ENCODE measurements at regions not wholly inside any gene's neighbourhood (a gene's known extent, or its start where the extent isn't known, plus 50 kb on each side); places are given as distances from the start of the nearest gene placed in this dataset.

GRCh38 chr4:155497306-155497705 is 120.5 kb upstream of the MAP9 start:
- H3K4me1 ChIP-seq (ENCODE audit: control insufficient read depth in 1 of 2, insufficient read depth in 2 of 2, low read length in 2 of 2) = no peaks in the 10 kb centered on the region
- no peaks in the 10 kb centered on the region for H3K9me3 ChIP-seq (ENCODE audit: control insufficient read depth in 1 of 2, low read length in 2 of 2)
- no peaks in the 10 kb centered on the region for H3K27me3 ChIP-seq (ENCODE audit: control insufficient read depth in 1 of 2, insufficient read depth in 2 of 2, low read length in 2 of 2)
- H3K36me3 ChIP-seq (ENCODE audit: control insufficient read depth in 1 of 2, insufficient read depth in 2 of 2, low read length in 2 of 2) = no peaks in the 10 kb centered on the region
- H3K27ac ChIP-seq (ENCODE audit: low read depth, low read length) = no peak overlapping the region
- no peak overlapping the region for H3K4me3 ChIP-seq (ENCODE audit: low read depth in 1 of 2, low read length in 2 of 2)
- H3K9ac ChIP-seq (ENCODE audit: low read depth in 1 of 2, low read length in 2 of 2) = no peak overlapping the region

DNA sequence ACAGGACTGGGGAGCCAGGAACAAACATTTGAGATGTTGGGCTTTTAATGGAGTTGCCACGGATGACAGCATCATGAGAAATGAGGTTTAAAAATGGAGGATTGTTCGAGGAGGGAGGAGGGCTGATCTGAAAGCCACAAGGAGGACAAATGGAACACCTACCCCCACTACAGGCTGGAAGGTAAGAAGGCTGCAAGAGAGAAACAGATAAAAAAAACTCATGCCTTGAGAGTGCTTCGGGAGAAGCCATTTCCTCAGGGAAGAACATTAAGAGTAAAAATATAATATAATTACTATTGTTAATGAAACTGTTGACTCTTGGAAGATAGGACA is 119.5 kb upstream of the MAP9 start:
- no peak overlapping the region for H3K9ac ChIP-seq (ENCODE audit: low read depth in 1 of 2, low read length in 2 of 2)
- H3K36me3 ChIP-seq (ENCODE audit: control insufficient read depth in 1 of 2, insufficient read depth in 2 of 2, low read length in 2 of 2) = no peaks in the 10 kb centered on the region
- no peaks in the 10 kb centered on the region for H3K27me3 ChIP-seq (ENCODE audit: control insufficient read depth in 1 of 2, insufficient read depth in 2 of 2, low read length in 2 of 2)
- no peak overlapping the region for H3K27ac ChIP-seq (ENCODE audit: low read depth, low read length)
- H3K4me3 ChIP-seq (ENCODE audit: low read depth in 1 of 2, low read length in 2 of 2) = no peak overlapping the region
- H3K9me3 ChIP-seq (ENCODE audit: control insufficient read depth in 1 of 2, low read length in 2 of 2) = no peaks in the 10 kb centered on the region
- no peaks in the 10 kb centered on the region for H3K4me1 ChIP-seq (ENCODE audit: control insufficient read depth in 1 of 2, insufficient read depth in 2 of 2, low read length in 2 of 2)

- H3K36me3 ChIP-seq (ENCODE audit: control insufficient read depth in 1 of 2, insufficient read depth in 2 of 2, low read length in 2 of 2) = no peaks in the 10 kb centered on the region
- H3K9me3 ChIP-seq (ENCODE audit: control insufficient read depth in 1 of 2, low read length in 2 of 2) = no peaks in the 10 kb centered on the region
- H3K9ac ChIP-seq (ENCODE audit: low read depth in 1 of 2, low read length in 2 of 2) = no peak overlapping the region
- no peaks in the 10 kb centered on the region for H3K27me3 ChIP-seq (ENCODE audit: control insufficient read depth in 1 of 2, insufficient read depth in 2 of 2, low read length in 2 of 2)
- H3K27ac ChIP-seq (ENCODE audit: low read depth, low read length) = no peak overlapping the region
- no peak overlapping the region for H3K4me3 ChIP-seq (ENCODE audit: low read depth in 1 of 2, low read length in 2 of 2)
- no peaks in the 10 kb centered on the region for H3K4me1 ChIP-seq (ENCODE audit: control insufficient read depth in 1 of 2, insufficient read depth in 2 of 2, low read length in 2 of 2)
Measured at GRCh38 chr4:155495572-155496293, 119.0 kb upstream of the MAP9 start.

DNA sequence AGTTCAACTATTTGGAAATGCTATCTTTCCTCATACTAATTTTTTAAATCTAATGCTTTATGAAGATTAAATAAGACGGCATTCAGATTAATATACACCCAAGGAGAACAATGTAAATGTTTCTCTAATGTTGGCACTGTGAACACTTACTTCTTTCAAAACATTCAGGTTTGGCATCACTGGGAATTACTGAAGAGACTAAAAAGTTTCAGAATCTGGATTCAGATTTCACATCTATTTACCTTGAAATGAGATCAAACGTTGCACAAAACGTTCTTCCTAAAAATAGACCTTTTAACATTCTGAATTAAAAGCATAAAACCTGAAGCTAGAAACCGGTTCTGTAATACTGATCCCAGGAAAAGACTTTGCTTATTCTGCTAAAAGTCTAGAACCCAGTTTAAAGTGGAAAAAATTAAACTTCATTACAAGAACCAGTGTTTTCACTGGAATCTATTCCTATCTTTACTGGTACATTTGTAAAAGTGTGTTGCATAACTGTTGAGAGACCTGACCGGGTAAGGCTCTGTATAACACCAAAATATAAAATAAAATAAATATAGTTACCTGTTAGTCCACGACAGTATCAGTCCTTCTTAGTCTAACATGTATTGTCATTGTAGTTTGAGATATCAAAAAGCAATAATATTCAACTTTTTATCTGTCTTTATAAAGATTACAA is 117.4 kb upstream of the MAP9 start:
- H3K9me3 ChIP-seq (ENCODE audit: control insufficient read depth in 1 of 2, low read length in 2 of 2) = no peaks in the 10 kb centered on the region
- H3K4me3 ChIP-seq (ENCODE audit: low read depth in 1 of 2, low read length in 2 of 2) = no peak overlapping the region
- H3K27ac ChIP-seq (ENCODE audit: low read depth, low read length) = no peak overlapping the region
- H3K36me3 ChIP-seq (ENCODE audit: control insufficient read depth in 1 of 2, insufficient read depth in 2 of 2, low read length in 2 of 2) = no peaks in the 10 kb centered on the region
- H3K4me1 ChIP-seq (ENCODE audit: control insufficient read depth in 1 of 2, insufficient read depth in 2 of 2, low read length in 2 of 2) = no peaks in the 10 kb centered on the region
- H3K9ac ChIP-seq (ENCODE audit: low read depth in 1 of 2, low read length in 2 of 2) = no peak overlapping the region
- H3K27me3 ChIP-seq (ENCODE audit: control insufficient read depth in 1 of 2, insufficient read depth in 2 of 2, low read length in 2 of 2) = no peaks in the 10 kb centered on the region

GRCh38 chr4:155491336-155492120 is 114.8 kb upstream of the MAP9 start:
- no peaks in the 10 kb centered on the region for H3K4me1 ChIP-seq (ENCODE audit: control insufficient read depth in 1 of 2, insufficient read depth in 2 of 2, low read length in 2 of 2)
- H3K9ac ChIP-seq (ENCODE audit: low read depth in 1 of 2, low read length in 2 of 2) = no peak overlapping the region
- no peak overlapping the region for H3K27ac ChIP-seq (ENCODE audit: low read depth, low read length)
- no peaks in the 10 kb centered on the region for H3K27me3 ChIP-seq (ENCODE audit: control insufficient read depth in 1 of 2, insufficient read depth in 2 of 2, low read length in 2 of 2)
- no peak overlapping the region for H3K4me3 ChIP-seq (ENCODE audit: low read depth in 1 of 2, low read length in 2 of 2)
- H3K36me3 ChIP-seq (ENCODE audit: control insufficient read depth in 1 of 2, insufficient read depth in 2 of 2, low read length in 2 of 2) = no peaks in the 10 kb centered on the region
- no peaks in the 10 kb centered on the region for H3K9me3 ChIP-seq (ENCODE audit: control insufficient read depth in 1 of 2, low read length in 2 of 2)

DNA sequence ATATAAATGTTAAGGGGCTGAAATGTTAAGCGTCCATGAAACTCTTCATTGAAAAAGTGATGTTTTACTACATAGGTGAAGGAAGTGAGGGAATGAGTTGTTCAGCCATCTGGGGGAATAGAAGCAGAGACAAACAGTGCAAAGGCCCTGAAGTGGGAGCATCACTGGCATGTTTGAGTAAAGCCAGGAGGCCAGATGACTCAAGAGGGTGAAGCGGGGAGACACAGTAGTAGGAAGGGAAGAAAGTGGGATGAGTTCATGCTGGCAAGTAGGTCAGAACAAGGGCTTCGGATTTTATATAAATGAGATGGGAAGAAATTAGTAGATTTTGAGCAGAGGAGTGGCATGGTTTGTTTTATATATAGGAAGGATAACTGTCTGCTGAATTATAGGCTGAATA is 112.5 kb upstream of the MAP9 start:
- H3K9me3 ChIP-seq (ENCODE audit: control insufficient read depth in 1 of 2, low read length in 2 of 2) = no peaks in the 10 kb centered on the region
- no peak overlapping the region for H3K4me3 ChIP-seq (ENCODE audit: low read depth in 1 of 2, low read length in 2 of 2)
- no peaks in the 10 kb centered on the region for H3K36me3 ChIP-seq (ENCODE audit: control insufficient read depth in 1 of 2, insufficient read depth in 2 of 2, low read length in 2 of 2)
- no peak overlapping the region for H3K9ac ChIP-seq (ENCODE audit: low read depth in 1 of 2, low read length in 2 of 2)
- no peaks in the 10 kb centered on the region for H3K27me3 ChIP-seq (ENCODE audit: control insufficient read depth in 1 of 2, insufficient read depth in 2 of 2, low read length in 2 of 2)
- no peak overlapping the region for H3K27ac ChIP-seq (ENCODE audit: low read depth, low read length)
- H3K4me1 ChIP-seq (ENCODE audit: control insufficient read depth in 1 of 2, insufficient read depth in 2 of 2, low read length in 2 of 2) = no peaks in the 10 kb centered on the region

DNA sequence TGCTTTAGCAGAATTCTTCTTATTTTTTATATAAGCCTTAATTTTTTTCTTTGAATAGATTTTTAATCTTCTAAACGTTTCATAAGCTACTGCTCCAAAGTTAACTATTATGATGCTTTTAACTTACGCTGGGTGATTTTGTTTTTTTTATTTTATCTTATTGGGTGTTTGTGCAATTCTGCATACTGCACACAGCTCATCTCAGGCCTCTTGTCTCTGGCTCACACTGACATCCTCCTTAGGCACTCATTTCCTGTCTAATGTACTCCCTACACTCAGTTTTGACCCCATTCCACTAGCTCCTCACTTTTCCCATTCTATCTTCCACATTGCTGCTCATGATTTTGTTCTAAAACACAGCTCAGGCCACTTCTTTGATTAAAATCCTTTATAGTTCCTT is 111.9 kb upstream of the MAP9 start:
- Histone ChIP-seq H3K4me3 (ENCODE audit: low read depth in 1 of 2, low read length in 2 of 2) (no peak overlapping the region), H3K9ac (ENCODE audit: low read depth in 1 of 2, low read length in 2 of 2) (no peak overlapping the region), H3K27ac (ENCODE audit: low read depth, low read length) (no peak overlapping the region), H3K27me3 (ENCODE audit: control insufficient read depth in 1 of 2, insufficient read depth in 2 of 2, low read length in 2 of 2) (no peaks in the 10 kb centered on the region), H3K4me1 (ENCODE audit: control insufficient read depth in 1 of 2, insufficient read depth in 2 of 2, low read length in 2 of 2) (no peaks in the 10 kb centered on the region), H3K36me3 (ENCODE audit: control insufficient read depth in 1 of 2, insufficient read depth in 2 of 2, low read length in 2 of 2) (no peaks in the 10 kb centered on the region), H3K9me3 (ENCODE audit: control insufficient read depth in 1 of 2, low read length in 2 of 2) (no peaks in the 10 kb centered on the region)

DNA sequence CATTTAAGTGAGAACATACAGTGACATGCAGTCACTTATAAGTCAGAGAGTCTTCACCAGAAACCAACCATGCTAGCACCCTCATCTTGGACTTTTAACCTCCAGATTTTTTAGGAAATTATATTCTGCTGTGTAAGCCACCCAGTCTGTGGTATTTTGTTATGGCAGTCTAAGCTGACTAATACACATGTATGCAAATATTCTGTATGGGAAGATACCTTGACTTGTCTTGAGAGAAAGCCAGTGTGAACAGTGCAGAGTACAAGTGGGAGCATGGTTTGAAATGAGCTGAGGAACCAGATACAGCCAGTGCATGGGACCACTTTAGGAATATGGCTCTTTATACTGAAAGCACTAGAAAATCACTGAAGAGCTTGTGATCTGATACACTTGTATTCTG is 110.4 kb upstream of the MAP9 start:
- Histone ChIP-seq H3K4me3 (ENCODE audit: low read depth in 1 of 2, low read length in 2 of 2) (no peak overlapping the region), H3K36me3 (ENCODE audit: control insufficient read depth in 1 of 2, insufficient read depth in 2 of 2, low read length in 2 of 2) (no peaks in the 10 kb centered on the region), H3K27ac (ENCODE audit: low read depth, low read length) (no peak overlapping the region), H3K9me3 (ENCODE audit: control insufficient read depth in 1 of 2, low read length in 2 of 2) (no peaks in the 10 kb centered on the region), H3K4me1 (ENCODE audit: control insufficient read depth in 1 of 2, insufficient read depth in 2 of 2, low read length in 2 of 2) (no peaks in the 10 kb centered on the region), H3K9ac (ENCODE audit: low read depth in 1 of 2, low read length in 2 of 2) (no peak overlapping the region), H3K27me3 (ENCODE audit: control insufficient read depth in 1 of 2, insufficient read depth in 2 of 2, low read length in 2 of 2) (no peaks in the 10 kb centered on the region)

DNA sequence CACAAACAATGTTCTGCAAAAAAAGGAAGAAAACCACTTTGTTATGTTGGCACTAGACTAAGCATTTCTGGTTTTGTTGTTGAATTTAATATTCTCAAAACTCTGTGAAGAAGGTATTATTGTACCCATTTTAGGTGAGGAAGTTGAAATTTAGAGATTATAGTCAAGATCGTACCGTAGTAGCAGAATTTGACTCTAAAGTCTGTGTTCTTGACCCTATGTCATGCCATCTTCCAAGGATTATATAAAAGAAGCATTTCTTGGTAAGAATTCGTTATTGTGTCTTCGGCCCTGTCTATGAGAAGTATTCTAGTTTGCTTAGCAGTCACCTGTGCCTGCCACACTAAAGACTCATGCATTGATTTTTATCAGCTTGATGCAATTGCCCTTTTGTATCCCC is 104.4 kb upstream of the MAP9 start:
- H3K4me1 ChIP-seq (ENCODE audit: control insufficient read depth in 1 of 2, insufficient read depth in 2 of 2, low read length in 2 of 2) = no peaks in the 10 kb centered on the region
- no peak overlapping the region for H3K4me3 ChIP-seq (ENCODE audit: low read depth in 1 of 2, low read length in 2 of 2)
- no peak overlapping the region for H3K9ac ChIP-seq (ENCODE audit: low read depth in 1 of 2, low read length in 2 of 2)
- H3K27ac ChIP-seq (ENCODE audit: low read depth, low read length) = no peak overlapping the region
- H3K36me3 ChIP-seq (ENCODE audit: control insufficient read depth in 1 of 2, insufficient read depth in 2 of 2, low read length in 2 of 2) = no peaks in the 10 kb centered on the region
- H3K27me3 ChIP-seq (ENCODE audit: control insufficient read depth in 1 of 2, insufficient read depth in 2 of 2, low read length in 2 of 2) = no peaks in the 10 kb centered on the region
- no peaks in the 10 kb centered on the region for H3K9me3 ChIP-seq (ENCODE audit: control insufficient read depth in 1 of 2, low read length in 2 of 2)

DNA sequence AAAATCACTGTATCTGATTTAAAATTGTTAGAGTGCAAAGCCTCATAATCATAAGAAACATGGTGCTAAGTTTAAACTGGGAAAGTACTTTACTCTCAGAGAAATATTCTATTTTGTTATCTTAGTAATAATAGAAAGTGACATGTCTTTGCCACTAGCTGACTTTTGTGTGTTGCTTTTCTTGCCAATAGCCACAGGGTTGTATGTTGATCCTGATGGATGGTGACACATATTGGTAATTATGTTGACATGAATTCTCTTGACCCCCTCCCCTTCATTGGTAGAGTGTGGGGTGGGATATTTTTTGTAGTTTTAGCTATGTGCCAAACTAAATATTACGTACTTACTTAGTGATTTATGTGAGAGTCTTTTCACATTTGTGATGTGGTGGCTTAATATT is 103.1 kb upstream of the MAP9 start:
- Histone ChIP-seq H3K27ac (ENCODE audit: low read depth, low read length) (no peak overlapping the region), H3K9me3 (ENCODE audit: control insufficient read depth in 1 of 2, low read length in 2 of 2) (no peaks in the 10 kb centered on the region), H3K27me3 (ENCODE audit: control insufficient read depth in 1 of 2, insufficient read depth in 2 of 2, low read length in 2 of 2) (no peaks in the 10 kb centered on the region), H3K36me3 (ENCODE audit: control insufficient read depth in 1 of 2, insufficient read depth in 2 of 2, low read length in 2 of 2) (no peaks in the 10 kb centered on the region), H3K9ac (ENCODE audit: low read depth in 1 of 2, low read length in 2 of 2) (no peak overlapping the region), H3K4me1 (ENCODE audit: control insufficient read depth in 1 of 2, insufficient read depth in 2 of 2, low read length in 2 of 2) (no peaks in the 10 kb centered on the region), H3K4me3 (ENCODE audit: low read depth in 1 of 2, low read length in 2 of 2) (no peak overlapping the region)

Measured in duodenal mucosa (tissue), 2 donors.